Activated CD8-positive, alpha-beta memory T cell treated with anti-CD3 and anti-CD28 coated beads, Interleukin-2, amount 50 U/mL, for 1 hour (primary cell): ENCODE measurements at regions not wholly inside any gene's neighbourhood (a gene's known extent, or its start where the extent isn't known, plus 50 kb on each side); places are given as distances from the start of the nearest gene placed in this dataset.

ENCODE experiments used
- DNase-seq: peaks from one replicate; pipeline ENCODE4 v3.0.0-alpha.2; 2020; ENCODE audit errors: extremely low read depth

- DNase-seq: no peak
Measured at GRCh38 chr3:103785017-103785416, 1350.2 kb downstream of the ZPLD1 start.

- no peak for DNase-seq
Measured at GRCh38 chr3:103785537-103785936, 1350.7 kb downstream of the ZPLD1 start.

- no peak for DNase-seq
Measured at GRCh38 chr3:103786296-103786695, 1351.5 kb downstream of the ZPLD1 start.

GRCh38 chr3:103787164-103787871 is 1352.5 kb downstream of the ZPLD1 start:
- no peak for DNase-seq

GRCh38 chr3:103787879-103788278 is 1353.1 kb downstream of the ZPLD1 start:
- DNase-seq: no peak

GRCh38 chr3:103791786-103792515 is 1357.1 kb downstream of the ZPLD1 start:
- DNase-seq: no peak

- no peak for DNase-seq
Measured at GRCh38 chr3:103794656-103795055, 1359.8 kb downstream of the ZPLD1 start.

- no peak for DNase-seq
Measured at GRCh38 chr3:103796068-103796467, 1361.3 kb downstream of the ZPLD1 start.

- DNase-seq: no peak
Measured at GRCh38 chr3:103803787-103804186, 1369.0 kb downstream of the ZPLD1 start.

GRCh38 chr3:103810167-103810566 is 1375.4 kb downstream of the ZPLD1 start:
- no peak for DNase-seq

- no peak for DNase-seq
Measured at GRCh38 chr3:103813955-103814354, 1379.1 kb downstream of the ZPLD1 start.

GRCh38 chr3:103818398-103818797 is 1383.6 kb downstream of the ZPLD1 start:
- DNase-seq: no peak

- no peak for DNase-seq
Measured at GRCh38 chr3:103818800-103819199, 1384.0 kb downstream of the ZPLD1 start.

- DNase-seq: no peak
Measured at GRCh38 chr3:103825586-103825985, 1390.8 kb downstream of the ZPLD1 start.

- DNase-seq: no peak
Measured at GRCh38 chr3:103829723-103830326, 1395.0 kb downstream of the ZPLD1 start.

- DNase-seq: no peak
Measured at GRCh38 chr3:103847081-103848062, 1412.6 kb downstream of the ZPLD1 start.

- no peak for DNase-seq
Measured at GRCh38 chr3:103851793-103852192, 1417.0 kb downstream of the ZPLD1 start.

- DNase-seq: no peak
Measured at GRCh38 chr3:103862415-103862814, 1427.6 kb downstream of the ZPLD1 start.

GRCh38 chr3:103863381-103863780 is 1428.6 kb downstream of the ZPLD1 start:
- DNase-seq: no peak

GRCh38 chr3:103866113-103866512 is 1431.3 kb downstream of the ZPLD1 start:
- DNase-seq: no peak

- DNase-seq: no peak
Measured at GRCh38 chr3:103873021-103873420, 1438.2 kb downstream of the ZPLD1 start.
